HCT116 (cell line): ENCODE measurements at regions not wholly inside any gene's neighbourhood (a gene's known extent, or its start where the extent isn't known, plus 50 kb on each side); places are given as distances from the start of the nearest gene placed in this dataset.

Experiments used
- CEBPB ChIP-seq: IDR thresholded peaks from 2 replicates; pipeline ENCODE4 v1.6.1; 2012; ENCODE audit warnings: low read depth
- CTCF ChIP-seq, 3 experiments: fragments of 200-600 bp in 1 of 3; sonication (generic) in 1 of 3; IDR thresholded peaks in 2 of 3; conservative IDR thresholded peaks in 1 of 3; 2 replicates each; pipeline ENCODE4 v1.5.1; 2012 to 2017; ENCODE audit warnings: low read depth in 2 of 3, low read length in 2 of 3, antibody characterized with exemption in 1 of 3, borderline replicate concordance in 1 of 3, control low read depth in 1 of 3, mild to moderate bottlenecking in 1 of 3, mixed read lengths in 1 of 3, mixed run types in 1 of 3, moderate library complexity in 1 of 3; ENCODE audit not compliant: insufficient read depth in 1 of 3
- MAX ChIP-seq: IDR thresholded peaks from 2 replicates; pipeline ENCODE4 v1.6.1; 2012
- TF ChIP-seq, protein P1 (sequence below): IDR thresholded peaks from 2 replicates; pipeline ENCODE4 v1.6.1; 2011; ENCODE audit warnings: mild to moderate bottlenecking, low read length, moderate library complexity; ENCODE audit not compliant: insufficient replicate concordance; ENCODE audit errors: extremely low read depth

- TF ChIP-seq CTCF (IDR thresholded peaks at IDR 0.05 in 2 of 3, conservative IDR thresholded peaks at IDR 0.05 in 1 of 3; ENCODE audit: borderline replicate concordance in 1 of 3, insufficient read depth in 1 of 3, low read depth in 2 of 3, low read length in 2 of 3) (no peak), MAX (no peak), CEBPB (no peak)
- TF ChIP-seq, protein P1, sequence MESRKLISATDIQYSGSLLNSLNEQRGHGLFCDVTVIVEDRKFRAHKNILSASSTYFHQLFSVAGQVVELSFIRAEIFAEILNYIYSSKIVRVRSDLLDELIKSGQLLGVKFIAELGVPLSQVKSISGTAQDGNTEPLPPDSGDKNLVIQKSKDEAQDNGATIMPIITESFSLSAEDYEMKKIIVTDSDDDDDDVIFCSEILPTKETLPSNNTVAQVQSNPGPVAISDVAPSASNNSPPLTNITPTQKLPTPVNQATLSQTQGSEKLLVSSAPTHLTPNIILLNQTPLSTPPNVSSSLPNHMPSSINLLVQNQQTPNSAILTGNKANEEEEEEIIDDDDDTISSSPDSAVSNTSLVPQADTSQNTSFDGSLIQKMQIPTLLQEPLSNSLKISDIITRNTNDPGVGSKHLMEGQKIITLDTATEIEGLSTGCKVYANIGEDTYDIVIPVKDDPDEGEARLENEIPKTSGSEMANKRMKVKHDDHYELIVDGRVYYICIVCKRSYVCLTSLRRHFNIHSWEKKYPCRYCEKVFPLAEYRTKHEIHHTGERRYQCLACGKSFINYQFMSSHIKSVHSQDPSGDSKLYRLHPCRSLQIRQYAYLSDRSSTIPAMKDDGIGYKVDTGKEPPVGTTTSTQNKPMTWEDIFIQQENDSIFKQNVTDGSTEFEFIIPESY, result no peak
These were observed 133.1 kb downstream of the HMX1 start for GRCh38 chr4:8738471-8738931.
